ENCODE measurements at regions not wholly inside any gene's neighbourhood (a gene's known extent, or its start where the extent isn't known, plus 50 kb on each side); places are given as distances from the start of the nearest gene placed in this dataset.

GRCh38 chr9:89696780-89697179 lies 92.0 kb downstream of the GADD45G start:
- no peaks in the 10 kb centered on the region for H3K9me3 ChIP-seq (ENCODE audit: low read length)
- H3F3A ChIP-seq (ENCODE audit: insufficient read depth, low read length): no peaks in the 10 kb centered on the region
- H3K79me2 ChIP-seq (ENCODE audit: insufficient read depth, low read length): no peaks in the 10 kb centered on the region
- H3K27me3 ChIP-seq (ENCODE audit: insufficient read depth, low read length): no peaks in the 10 kb centered on the region
- no peak overlapping the region for H3K4me2 ChIP-seq (ENCODE audit: low read length)
- H3K27ac ChIP-seq (ENCODE audit: low read depth, low read length, poor library complexity, severe bottlenecking): no peak overlapping the region
- H4K20me1 ChIP-seq (ENCODE audit: insufficient read depth, low read length): no peaks in the 10 kb centered on the region
- H2AFZ ChIP-seq (ENCODE audit: low read length): no peak overlapping the region
- no peaks in the 10 kb centered on the region for H3K9me2 ChIP-seq (ENCODE audit: low read depth, low read length)
- H3K4me1 ChIP-seq (ENCODE audit: insufficient read depth, low read length, severe bottlenecking): no peaks in the 10 kb centered on the region
- no peaks in the 10 kb centered on the region for H3K36me3 ChIP-seq (ENCODE audit: insufficient read depth, low read length)
- H3K9ac ChIP-seq (ENCODE audit: low read length): no peak overlapping the region
- TF ChIP-seq CTCF (IDR thresholded peaks at IDR 0.05; ENCODE audit: low read length): no peak
- H3K4me3 ChIP-seq (ENCODE audit: low read depth, low read length, poor library complexity, severe bottlenecking): no peak overlapping the region

- H3K4me2 ChIP-seq (ENCODE audit: low read length): no peak overlapping the region
- H3K9me3 ChIP-seq (ENCODE audit: low read length): no peaks in the 10 kb centered on the region
- no peaks in the 10 kb centered on the region for H3K9me2 ChIP-seq (ENCODE audit: low read depth, low read length)
- no peaks in the 10 kb centered on the region for H3K4me1 ChIP-seq (ENCODE audit: insufficient read depth, low read length, severe bottlenecking)
- H3K9ac ChIP-seq (ENCODE audit: low read length): no peak overlapping the region
- no peak overlapping the region for H3K4me3 ChIP-seq (ENCODE audit: low read depth, low read length, poor library complexity, severe bottlenecking)
- no peak overlapping the region for H3K27ac ChIP-seq (ENCODE audit: low read depth, low read length, poor library complexity, severe bottlenecking)
- no peaks in the 10 kb centered on the region for H4K20me1 ChIP-seq (ENCODE audit: insufficient read depth, low read length)
- H3K27me3 ChIP-seq (ENCODE audit: insufficient read depth, low read length): no peaks in the 10 kb centered on the region
- H3F3A ChIP-seq (ENCODE audit: insufficient read depth, low read length): no peaks in the 10 kb centered on the region
- TF ChIP-seq CTCF (IDR thresholded peaks at IDR 0.05; ENCODE audit: low read length) (no peak), EZH2 (IDR thresholded peaks at IDR 0.05; ENCODE audit: borderline replicate concordance, low read length) (no peak)
- H2AFZ ChIP-seq (ENCODE audit: low read length): no peak overlapping the region
- no peaks in the 10 kb centered on the region for H3K79me2 ChIP-seq (ENCODE audit: insufficient read depth, low read length)
- H3K36me3 ChIP-seq (ENCODE audit: insufficient read depth, low read length): no peaks in the 10 kb centered on the region
Measured at GRCh38 chr9:89697553-89697952, 92.7 kb downstream of the GADD45G start.

- Histone ChIP-seq H3K9ac (ENCODE audit: low read length) (no peak overlapping the region), H3K4me1 (ENCODE audit: insufficient read depth, low read length, severe bottlenecking) (no peaks in the 10 kb centered on the region), H3K79me2 (ENCODE audit: insufficient read depth, low read length) (no peaks in the 10 kb centered on the region), H3K36me3 (ENCODE audit: insufficient read depth, low read length) (no peaks in the 10 kb centered on the region), H3K27me3 (ENCODE audit: insufficient read depth, low read length) (no peaks in the 10 kb centered on the region), H4K20me1 (ENCODE audit: insufficient read depth, low read length) (no peaks in the 10 kb centered on the region), H3K4me2 (ENCODE audit: low read length) (no peak overlapping the region), H3K9me2 (ENCODE audit: low read depth, low read length) (no peaks in the 10 kb centered on the region), H3K4me3 (ENCODE audit: low read depth, low read length, poor library complexity, severe bottlenecking) (no peak overlapping the region), H3K9me3 (ENCODE audit: low read length) (no peaks in the 10 kb centered on the region), H2AFZ (ENCODE audit: low read length) (no peak overlapping the region), H3F3A (ENCODE audit: insufficient read depth, low read length) (no peaks in the 10 kb centered on the region), H3K27ac (ENCODE audit: low read depth, low read length, poor library complexity, severe bottlenecking) (no peak overlapping the region)
- TF ChIP-seq CTCF (IDR thresholded peaks at IDR 0.05; ENCODE audit: low read length): no peak
- TF ChIP-seq EZH2 (IDR thresholded peaks at IDR 0.05; ENCODE audit: borderline replicate concordance, low read length): no peak
Measured at GRCh38 chr9:89698411-89699005, 93.7 kb downstream of the GADD45G start.

All from OCI-LY1 (cell line).